HFFc6 (cell line): ENCODE measurements at regions not wholly inside any gene's neighbourhood (a gene's known extent, or its start where the extent isn't known, plus 50 kb on each side); places are given as distances from the start of the nearest gene placed in this dataset.

ENCODE experiments used
- DNase-seq: peaks from one replicate; pipeline ENCODE4 v3.0.0-alpha.2; 2018
- H3K27ac Mint-ChIP-seq: 2 replicates; pipeline ENCODE4 v1.8.0; 2020; ENCODE audit warnings: mild to moderate bottlenecking, mixed read lengths
- H3K27me3 Mint-ChIP-seq: 2 replicates; pipeline ENCODE4 v1.8.0; 2021; ENCODE audit warnings: mild to moderate bottlenecking, moderate library complexity, mixed read lengths; ENCODE audit not compliant: insufficient read depth
- H3K36me3 Mint-ChIP-seq: 2 replicates; pipeline ENCODE4 v1.8.0; 2021; ENCODE audit warnings: low read depth, mixed read lengths
- H3K4me1 Mint-ChIP-seq: 2 replicates; pipeline ENCODE4 v1.8.0; 2020; ENCODE audit warnings: low read depth, mixed read lengths
- H3K4me3 Mint-ChIP-seq: 2 replicates; pipeline ENCODE4 v1.8.0; 2020; ENCODE audit warnings: mild to moderate bottlenecking, moderate library complexity, mixed read lengths
- H3K9me3 Mint-ChIP-seq: 2 replicates; pipeline ENCODE4 v1.8.0; 2020; ENCODE audit warnings: mild to moderate bottlenecking, mixed read lengths
- TF ChIP-seq, protein P1 (sequence below): fragments of 200-600 bp; sonication (generic); IDR thresholded peaks from 2 replicates; pipeline ENCODE4 v1.5.0; 2021; ENCODE audit warnings: antibody characterized with exemption, mild to moderate bottlenecking

DNA sequence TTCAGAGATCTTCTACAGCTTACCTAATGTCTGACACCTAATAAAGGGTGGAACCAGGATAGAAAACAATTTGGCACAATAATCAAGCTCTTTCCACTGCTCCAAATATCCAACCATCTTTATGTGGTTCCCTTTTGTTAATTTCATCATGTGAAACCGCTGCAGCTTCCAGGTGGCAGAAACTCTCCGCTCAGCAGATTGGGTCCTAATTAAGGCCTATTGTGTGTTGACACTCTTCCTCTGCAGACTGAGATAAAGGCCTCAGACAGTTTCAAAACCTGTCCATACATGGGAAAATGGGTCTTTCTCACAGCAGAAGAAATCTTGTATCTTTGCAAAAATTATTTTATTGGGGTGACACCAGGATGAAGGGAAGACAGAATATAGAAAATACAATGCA lies 1002.4 kb upstream of the SEMA6D start:
- Mint-ChIP-seq H3K36me3 (no peaks in the 10 kb centered on the region), H3K27me3 (no peaks in the 10 kb centered on the region)
- TF ChIP-seq, protein P1, sequence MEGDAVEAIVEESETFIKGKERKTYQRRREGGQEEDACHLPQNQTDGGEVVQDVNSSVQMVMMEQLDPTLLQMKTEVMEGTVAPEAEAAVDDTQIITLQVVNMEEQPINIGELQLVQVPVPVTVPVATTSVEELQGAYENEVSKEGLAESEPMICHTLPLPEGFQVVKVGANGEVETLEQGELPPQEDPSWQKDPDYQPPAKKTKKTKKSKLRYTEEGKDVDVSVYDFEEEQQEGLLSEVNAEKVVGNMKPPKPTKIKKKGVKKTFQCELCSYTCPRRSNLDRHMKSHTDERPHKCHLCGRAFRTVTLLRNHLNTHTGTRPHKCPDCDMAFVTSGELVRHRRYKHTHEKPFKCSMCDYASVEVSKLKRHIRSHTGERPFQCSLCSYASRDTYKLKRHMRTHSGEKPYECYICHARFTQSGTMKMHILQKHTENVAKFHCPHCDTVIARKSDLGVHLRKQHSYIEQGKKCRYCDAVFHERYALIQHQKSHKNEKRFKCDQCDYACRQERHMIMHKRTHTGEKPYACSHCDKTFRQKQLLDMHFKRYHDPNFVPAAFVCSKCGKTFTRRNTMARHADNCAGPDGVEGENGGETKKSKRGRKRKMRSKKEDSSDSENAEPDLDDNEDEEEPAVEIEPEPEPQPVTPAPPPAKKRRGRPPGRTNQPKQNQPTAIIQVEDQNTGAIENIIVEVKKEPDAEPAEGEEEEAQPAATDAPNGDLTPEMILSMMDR: no peak

DNA sequence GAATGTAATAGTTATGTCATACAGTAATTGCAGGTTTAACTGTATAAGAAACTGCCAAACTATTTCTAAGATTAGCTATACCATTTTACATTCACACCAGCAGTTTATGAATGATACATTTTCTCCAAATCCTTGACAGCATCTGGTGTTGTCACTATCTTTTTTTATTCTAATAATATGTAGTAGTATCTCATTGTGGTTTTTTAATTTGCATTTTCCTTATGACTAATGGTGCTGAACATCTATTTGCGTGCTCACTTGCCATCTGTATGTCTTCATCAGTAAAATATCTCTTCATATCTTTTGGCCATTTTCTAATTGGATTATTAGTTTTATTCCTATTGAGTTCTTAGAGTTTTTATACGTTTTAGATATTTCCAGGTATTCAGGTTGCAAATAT lies 994.0 kb upstream of the SEMA6D start:
- TF ChIP-seq, protein P1: no peak
- H3K4me1 Mint-ChIP-seq: no peaks in the 10 kb centered on the region
- no peak overlapping the region for H3K4me3 Mint-ChIP-seq
- H3K27me3 Mint-ChIP-seq: no peaks in the 10 kb centered on the region
- no peak overlapping the region for H3K27ac Mint-ChIP-seq
- DNase-seq: no peak
- peaks cover 44% of the 10 kb centered on the region for H3K9me3 Mint-ChIP-seq
- no peaks in the 10 kb centered on the region for H3K36me3 Mint-ChIP-seq

More for the DNA sequence above, 1002.4 kb upstream of the SEMA6D start:
- H3K4me1 Mint-ChIP-seq: no peaks in the 10 kb centered on the region
- H3K9me3 Mint-ChIP-seq: peaks cover 34% of the 10 kb centered on the region
- H3K27ac Mint-ChIP-seq: no peak overlapping the region
- no peak overlapping the region for H3K4me3 Mint-ChIP-seq
- DNase-seq: no peak

DNA sequence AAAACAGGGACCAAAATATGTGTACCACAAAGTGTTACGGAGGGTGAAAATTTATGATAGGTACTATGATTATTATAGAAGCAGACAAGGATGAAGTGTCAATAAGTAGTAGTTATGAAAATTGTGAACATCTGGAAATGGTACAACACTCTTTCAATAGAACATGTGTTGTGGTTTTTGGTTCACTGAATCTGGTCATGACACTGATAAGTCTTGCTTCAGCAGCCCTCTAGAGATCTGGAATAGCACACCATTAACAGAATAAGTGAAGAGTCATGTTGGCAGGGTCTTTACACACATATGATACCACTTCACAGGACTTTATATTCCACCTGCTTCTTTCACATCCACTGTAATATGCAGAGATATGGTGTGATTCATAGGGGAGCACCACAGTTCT lies 985.2 kb upstream of the SEMA6D start:
- DNase-seq: no peak
- TF ChIP-seq, protein P1: no peak
- Mint-ChIP-seq H3K4me1 (no peaks in the 10 kb centered on the region), H3K4me3 (no peak overlapping the region), H3K36me3 (no peaks in the 10 kb centered on the region), H3K27ac (no peak overlapping the region), H3K9me3 (peaks cover 52% of the 10 kb centered on the region), H3K27me3 (no peaks in the 10 kb centered on the region; the same call in 1 of the 2 replicates)

DNA sequence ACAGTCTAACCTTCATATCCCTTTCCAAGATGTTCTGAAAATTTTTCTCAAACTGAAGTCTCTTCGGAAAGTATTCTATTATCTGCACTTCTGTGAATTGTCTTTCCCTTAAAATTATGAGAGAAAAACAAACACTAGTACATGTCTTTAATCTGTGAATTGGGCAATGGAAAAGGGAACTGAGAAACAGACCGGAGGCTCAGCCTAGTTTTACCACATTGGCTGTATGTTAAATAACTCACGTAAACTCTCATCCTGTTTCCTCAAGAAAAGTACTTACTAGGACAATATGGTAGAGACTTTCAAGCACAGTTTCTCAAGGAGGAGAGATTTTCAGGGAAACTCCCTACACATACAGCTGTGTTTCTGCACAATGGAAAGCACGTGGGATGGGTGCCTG lies 982.2 kb upstream of the SEMA6D start:
- TF ChIP-seq, protein P1: no peak
- Mint-ChIP-seq H3K36me3 (no peaks in the 10 kb centered on the region), H3K27ac (no peak overlapping the region), H3K4me3 (no peak overlapping the region), H3K9me3 (peaks cover 27% of the 10 kb centered on the region), H3K4me1 (no peaks in the 10 kb centered on the region), H3K27me3 (no peaks in the 10 kb centered on the region; the same call in 1 of the 2 replicates)
- DNase-seq: no peak

DNA sequence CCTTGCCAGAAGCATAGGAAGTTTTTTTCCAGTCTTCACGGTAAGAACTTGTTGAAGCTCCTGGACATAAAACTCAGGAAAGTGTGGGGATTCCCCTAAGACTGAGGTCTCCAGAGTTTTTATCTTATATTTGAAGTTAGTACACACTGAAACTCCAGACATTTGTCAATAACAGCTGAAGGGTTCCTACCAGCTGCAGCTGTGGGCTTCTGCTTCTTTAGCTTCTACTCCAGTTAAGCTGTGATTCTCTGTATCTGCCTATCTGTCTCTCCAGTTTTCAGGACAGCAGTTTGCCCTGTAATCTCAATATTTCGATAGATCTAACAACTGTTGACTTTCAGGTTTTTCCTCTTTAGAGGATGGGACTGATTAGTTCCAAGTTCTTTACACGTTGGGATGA lies 966.0 kb upstream of the SEMA6D start:
- H3K36me3 Mint-ChIP-seq: no peaks in the 10 kb centered on the region
- TF ChIP-seq, protein P1: no peak
- peaks cover 34% of the 10 kb centered on the region for H3K9me3 Mint-ChIP-seq
- no peaks in the 10 kb centered on the region for H3K4me1 Mint-ChIP-seq
- no peak overlapping the region for H3K27ac Mint-ChIP-seq
- DNase-seq: no peak
- H3K4me3 Mint-ChIP-seq: no peak overlapping the region
- no peaks in the 10 kb centered on the region for H3K27me3 Mint-ChIP-seq

DNA sequence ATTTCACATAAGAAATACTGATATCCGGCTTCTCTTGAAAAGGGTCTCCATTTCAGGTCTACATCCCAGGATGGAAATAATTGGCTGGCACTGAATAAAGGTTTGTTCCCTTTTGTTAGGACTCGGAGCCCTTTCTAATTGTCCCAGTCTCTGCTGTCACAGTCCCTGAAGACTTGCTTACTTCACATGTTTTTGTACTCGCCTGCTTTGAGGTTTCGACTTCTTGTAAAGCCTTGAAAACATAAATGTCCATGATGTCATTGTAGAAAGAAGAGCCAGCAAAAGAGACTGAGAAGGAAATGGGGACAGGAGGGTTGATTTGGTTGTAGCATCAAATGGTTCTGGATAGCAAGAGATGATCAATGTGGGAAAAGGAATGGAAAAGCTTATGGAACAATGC lies 963.4 kb upstream of the SEMA6D start:
- TF ChIP-seq, protein P1: no peak
- Mint-ChIP-seq H3K4me3 (no peak overlapping the region), H3K4me1 (no peaks in the 10 kb centered on the region), H3K27ac (no peak overlapping the region), H3K36me3 (no peaks in the 10 kb centered on the region), H3K9me3 (peaks cover 49% of the 10 kb centered on the region), H3K27me3 (no peaks in the 10 kb centered on the region)
- no peak for DNase-seq
